Keratinocyte (primary cell): ENCODE measurements at regions not wholly inside any gene's neighbourhood (a gene's known extent, or its start where the extent isn't known, plus 50 kb on each side); places are given as distances from the start of the nearest gene placed in this dataset.
A peak's percentile ranks its signal among the peaks of the same experiment; 100 is the strongest.

ENCODE experiments used
- DNase-seq: peaks from one replicate; pipeline ENCODE4 v3.0.0-alpha.2; 2011; ENCODE audit warnings: low read depth, missing footprints, low spot score
- FAIRE-seq: peaks from 2 replicates; lab custom pipeline; 2011; peaks lifted over from hg19 to GRCh38; lab: Jason Lieb, UNC
- H2AFZ ChIP-seq: 2 replicates; pipeline ENCODE4 v1.6.0; 2012; ENCODE audit warnings: low read length, control low read depth, inconsistent platforms; ENCODE audit not compliant: control insufficient read depth
- H3K27ac ChIP-seq: 2 replicates; pipeline ENCODE4 v1.5.1; 2011; ENCODE audit warnings: low read length; ENCODE audit not compliant: control insufficient read depth, insufficient read depth
- H3K27me3 ChIP-seq: 3 replicates; pipeline ENCODE4 v1.6.0; 2011; ENCODE audit warnings: low read length; ENCODE audit not compliant: control insufficient read depth, insufficient read depth; ENCODE audit errors: extremely low read depth
- H3K36me3 ChIP-seq, 2 experiments: 2 replicates in 1 of 2; 3 replicates in 1 of 2; pipeline ENCODE4 v1.5.1; 2011; ENCODE audit warnings: low read length in 2 of 2, mild to moderate bottlenecking in 1 of 2; ENCODE audit not compliant: control insufficient read depth in 2 of 2, insufficient read depth in 2 of 2; ENCODE audit errors: extremely low read depth in 1 of 2
- H3K4me1 ChIP-seq: 3 replicates; pipeline ENCODE4 v1.5.1; 2011; ENCODE audit warnings: low read length; ENCODE audit not compliant: control insufficient read depth, insufficient read depth; ENCODE audit errors: extremely low read depth
- H3K4me2 ChIP-seq: 3 replicates; pipeline ENCODE4 v1.6.0; 2011; ENCODE audit warnings: low read depth, low read length; ENCODE audit not compliant: control insufficient read depth, insufficient read depth; ENCODE audit errors: extremely low read depth
- H3K4me3 ChIP-seq, 3 experiments: fragments of 200-600 bp in 1 of 3; sonication (generic) in 1 of 3; 2 replicates in 2 of 3; 3 replicates in 1 of 3; pipeline ENCODE4 v1.5.1; 2011 to 2016; ENCODE audit warnings: low read length in 3 of 3, mild to moderate bottlenecking in 3 of 3, control low read depth in 2 of 3, inconsistent platforms in 1 of 3, low read depth in 1 of 3, mixed read lengths in 1 of 3, mixed run types in 1 of 3, moderate library complexity in 1 of 3; ENCODE audit not compliant: control insufficient read depth in 2 of 3, insufficient read depth in 2 of 3; ENCODE audit errors: extremely low read depth in 1 of 3
- H3K79me2 ChIP-seq: 2 replicates; pipeline ENCODE4 v1.6.0; 2012; ENCODE audit warnings: low read length; ENCODE audit not compliant: control insufficient read depth, insufficient read depth
- H3K9ac ChIP-seq: 3 replicates; pipeline ENCODE4 v1.6.0; 2011; ENCODE audit warnings: low read length; ENCODE audit not compliant: control insufficient read depth, insufficient read depth; ENCODE audit errors: extremely low read depth
- H3K9me1 ChIP-seq: 3 replicates; pipeline ENCODE4 v1.6.0; 2011; ENCODE audit warnings: low read length; ENCODE audit not compliant: control insufficient read depth, insufficient read depth; ENCODE audit errors: extremely low read depth
- H3K9me3 ChIP-seq: 2 replicates; pipeline ENCODE4 v1.5.1; 2012; ENCODE audit warnings: low read depth, low read length; ENCODE audit not compliant: control insufficient read depth
- H4K20me1 ChIP-seq: 3 replicates; pipeline ENCODE4 v1.6.0; 2011; ENCODE audit warnings: low read length; ENCODE audit not compliant: control insufficient read depth, insufficient read depth; ENCODE audit errors: extremely low read depth
- CTCF ChIP-seq, 3 experiments: IDR thresholded peaks in 1 of 3; conservative IDR thresholded peaks in 1 of 3; optimal IDR thresholded peaks in 1 of 3; 2 replicates in 2 of 3; 3 replicates in 1 of 3; pipeline versions ENCODE3 to v1.5.1; 2011; ENCODE audit warnings: low read length in 3 of 3, mild to moderate bottlenecking in 3 of 3, moderate library complexity in 2 of 3, control low read depth in 1 of 3, inconsistent platforms in 1 of 3; ENCODE audit not compliant: insufficient read depth in 2 of 3; ENCODE audit errors: extremely low read depth in 1 of 3
- EZH2 ChIP-seq: IDR thresholded peaks from one replicate; pipeline ENCODE4 v1.6.1; 2012; ENCODE audit warnings: inconsistent platforms, mild to moderate bottlenecking, low read length, moderate library complexity
- dilution Hi-C: fragments of 300-500 bp; cut with MboI; formaldehyde crosslinking; loops from one replicate; pipeline ENCODE4 v1.7.0; 2020; ENCODE audit warnings: low sequenced_read_pairs; ENCODE audit not compliant: extremely low pct_ligation_motif_present
- small RNA-seq, 3 experiments: library from RNA; depleted of rRNA; stranded (forward); fragments of <200 nt; gene quantifications; one replicate each; pipeline ENCODE3, GENCODE V24; 2012; ENCODE audit warnings: low read depth in 3 of 3, low replicate concordance in 1 of 3; ENCODE audit not compliant: insufficient read length in 3 of 3

DNA sequence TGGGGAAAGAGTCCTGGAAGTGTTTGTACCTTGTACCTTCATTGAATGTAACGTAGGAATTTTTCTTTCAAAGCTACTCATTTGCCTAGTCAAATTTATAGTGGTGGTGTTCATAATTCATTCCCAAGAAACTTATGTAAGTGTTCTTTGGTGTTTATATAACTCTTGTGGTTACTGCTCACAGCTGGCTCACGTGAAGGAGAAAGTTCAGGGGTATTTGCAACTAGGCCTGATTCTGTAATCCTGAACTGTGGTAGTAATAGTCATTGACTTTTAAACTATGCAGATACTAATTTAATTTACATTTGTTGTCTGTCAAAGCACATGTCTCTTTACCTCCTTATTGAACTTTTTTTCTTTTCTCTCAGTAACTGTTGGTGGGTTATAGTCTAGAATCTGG lies 50.5 kb upstream of the TEX264 start:
- H3K9ac ChIP-seq: no peak overlapping the region
- dilution Hi-C loops: no loop called here
- H3K4me1 ChIP-seq: peaks cover 26% of the 10 kb centered on the region
- DNase-seq (no peak), FAIRE-seq (no peak)
- H3K79me2 ChIP-seq: peaks cover 5% of the 10 kb centered on the region
- peak overlapping the region; percentile 50 for H3K4me2 ChIP-seq
- no peak for TF ChIP-seq EZH2
- no peak for TF ChIP-seq CTCF (optimal IDR thresholded peaks at IDR 0.05 in 1 of 3, IDR thresholded peaks at IDR 0.05 in 1 of 3, conservative IDR thresholded peaks at IDR 0.05 in 1 of 3; ENCODE audit: extremely low read depth in 1 of 3, insufficient read depth in 2 of 3, low read length in 3 of 3)
- H3K9me3 ChIP-seq: no peaks in the 10 kb centered on the region
- H3K36me3 ChIP-seq: no peaks in the 10 kb centered on the region
- peak overlapping the region; percentile 57 for H3K27ac ChIP-seq
- no peaks in the 10 kb centered on the region for H3K27me3 ChIP-seq
- H3K4me3 ChIP-seq: no peak overlapping the region
- no peak overlapping the region for H2AFZ ChIP-seq
- no peaks in the 10 kb centered on the region for H4K20me1 ChIP-seq
- H3K9me1 ChIP-seq: no peaks in the 10 kb centered on the region

GRCh38 chr3:51621091-51621892 lies 49.8 kb upstream of the TEX264 start:
- dilution Hi-C loops: no loop called here
- no peak overlapping the region for H2AFZ ChIP-seq
- peak; percentile 75 for FAIRE-seq
- peak overlapping the region; percentile 50 for H3K4me2 ChIP-seq
- no peaks in the 10 kb centered on the region for H3K9me3 ChIP-seq
- H3K9me1 ChIP-seq: no peaks in the 10 kb centered on the region
- no peak overlapping the region for H3K9ac ChIP-seq
- no peak overlapping the region for H3K4me3 ChIP-seq
- TF ChIP-seq CTCF (optimal IDR thresholded peaks at IDR 0.05 in 1 of 3, IDR thresholded peaks at IDR 0.05 in 1 of 3, conservative IDR thresholded peaks at IDR 0.05 in 1 of 3; ENCODE audit: extremely low read depth in 1 of 3, insufficient read depth in 2 of 3, low read length in 3 of 3): no peak
- no peak for TF ChIP-seq EZH2
- peaks cover 26% of the 10 kb centered on the region for H3K4me1 ChIP-seq
- peak overlapping the region; percentile 57 for H3K27ac ChIP-seq
- H3K27me3 ChIP-seq: no peaks in the 10 kb centered on the region
- no peaks in the 10 kb centered on the region for H3K36me3 ChIP-seq
- no peaks in the 10 kb centered on the region for H4K20me1 ChIP-seq
- peak; percentile 15 for DNase-seq
- H3K79me2 ChIP-seq: peaks cover 5% of the 10 kb centered on the region

Small RNA genes lying in the stretch of these regions (small RNA-seq; reads per million reads assigned to genes)
- 0 reads per million in 3 experiments for gene RNU6ATAC29P
